ENCODE measurements at regions not wholly inside any gene's neighbourhood (a gene's known extent, or its start where the extent isn't known, plus 50 kb on each side); places are given as distances from the start of the nearest gene placed in this dataset.

GRCh38 chr4:4610672-4611071 lies 68.8 kb upstream of the STX18 start:
- Histone ChIP-seq H3K79me2 (ENCODE audit: control insufficient read depth, insufficient read depth, low read length) (no peaks in the 10 kb centered on the region), H3K27me3 (ENCODE audit: control insufficient read depth, extremely low read depth, insufficient read depth, low read length) (no peaks in the 10 kb centered on the region), H3K9ac (ENCODE audit: control insufficient read depth, extremely low read depth, insufficient read depth, low read length) (no peak overlapping the region), H3K4me1 (ENCODE audit: control insufficient read depth, extremely low read depth, insufficient read depth, low read length) (no peaks in the 10 kb centered on the region), H3K9me3 (ENCODE audit: control insufficient read depth, low read depth, low read length) (no peaks in the 10 kb centered on the region), H3K4me2 (ENCODE audit: control insufficient read depth, extremely low read depth, insufficient read depth, low read depth, low read length) (no peak overlapping the region), H4K20me1 (ENCODE audit: control insufficient read depth, extremely low read depth, insufficient read depth, low read length) (no peaks in the 10 kb centered on the region), H3K9me1 (ENCODE audit: control insufficient read depth, extremely low read depth, insufficient read depth, low read length) (no peaks in the 10 kb centered on the region), H2AFZ (ENCODE audit: control insufficient read depth, low read length) (no peak overlapping the region), H3K36me3 (ENCODE audit: control insufficient read depth in 2 of 2, extremely low read depth in 1 of 2, insufficient read depth in 2 of 2, low read length in 2 of 2) (no peaks in the 10 kb centered on the region), H3K27ac (ENCODE audit: control insufficient read depth, insufficient read depth, low read length) (no peak overlapping the region), H3K4me3 (ENCODE audit: control insufficient read depth in 2 of 3, extremely low read depth in 1 of 3, insufficient read depth in 2 of 3, low read depth in 1 of 3, low read length in 3 of 3) (no peak overlapping the region)
- dilution Hi-C loops (cut with MboI; ENCODE audit: extremely low pct_ligation_motif_present, low sequenced_read_pairs) = no loop called here
- DNase-seq (ENCODE audit: low read depth, low spot score) = no peak
- no peak for TF ChIP-seq CTCF (optimal IDR thresholded peaks at IDR 0.05 in 1 of 3, IDR thresholded peaks at IDR 0.05 in 1 of 3, conservative IDR thresholded peaks at IDR 0.05 in 1 of 3; ENCODE audit: extremely low read depth in 1 of 3, insufficient read depth in 2 of 3, low read length in 3 of 3)
- no peak for TF ChIP-seq EZH2 (IDR thresholded peaks at IDR 0.05; ENCODE audit: low read length)
- FAIRE-seq = no peak

DNA sequence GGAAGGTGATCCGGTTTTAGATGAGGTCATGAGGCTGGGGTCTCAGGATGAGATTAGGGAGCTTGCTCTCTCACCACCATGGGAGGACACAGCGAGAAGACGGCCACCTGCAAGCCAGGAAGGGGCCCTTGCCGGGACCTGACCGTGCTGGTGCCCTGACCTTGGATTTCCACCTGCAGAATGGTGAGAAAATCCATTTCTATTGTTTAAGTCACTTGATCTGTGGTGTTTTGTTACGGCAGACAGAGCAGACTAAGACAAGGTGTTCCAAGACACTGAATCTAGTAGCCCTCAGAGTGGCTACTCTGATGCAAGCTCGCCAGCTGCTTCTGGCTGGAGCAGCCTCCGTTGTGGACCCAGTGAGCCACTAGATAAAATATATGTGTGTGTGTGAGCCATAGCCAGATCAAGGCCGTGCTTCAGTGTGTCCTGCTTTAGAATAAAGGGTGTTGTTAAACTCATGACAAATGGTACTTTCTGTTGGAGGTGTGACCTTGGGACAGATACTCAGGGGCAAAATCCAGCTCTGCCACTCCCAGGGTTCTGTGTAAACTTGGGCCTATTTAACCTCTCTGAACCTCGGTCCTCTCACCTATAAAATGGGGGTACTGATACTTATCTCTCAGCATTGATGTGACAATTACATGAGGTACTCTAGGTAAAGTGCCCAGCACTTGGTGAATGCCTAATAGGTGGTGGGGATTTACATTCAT lies 67.9 kb upstream of the STX18 start:
- DNase-seq (ENCODE audit: low read depth, low spot score) (no peak), FAIRE-seq (no peak)
- Histone ChIP-seq H3K79me2 (ENCODE audit: control insufficient read depth, insufficient read depth, low read length) (no peaks in the 10 kb centered on the region), H3K4me1 (ENCODE audit: control insufficient read depth, extremely low read depth, insufficient read depth, low read length) (no peaks in the 10 kb centered on the region), H2AFZ (ENCODE audit: control insufficient read depth, low read length) (no peak overlapping the region), H3K9me1 (ENCODE audit: control insufficient read depth, extremely low read depth, insufficient read depth, low read length) (no peaks in the 10 kb centered on the region), H3K27ac (ENCODE audit: control insufficient read depth, insufficient read depth, low read length) (no peak overlapping the region), H3K4me2 (ENCODE audit: control insufficient read depth, extremely low read depth, insufficient read depth, low read depth, low read length) (no peak overlapping the region), H3K27me3 (ENCODE audit: control insufficient read depth, extremely low read depth, insufficient read depth, low read length) (no peaks in the 10 kb centered on the region), H3K36me3 (ENCODE audit: control insufficient read depth in 2 of 2, extremely low read depth in 1 of 2, insufficient read depth in 2 of 2, low read length in 2 of 2) (no peaks in the 10 kb centered on the region), H4K20me1 (ENCODE audit: control insufficient read depth, extremely low read depth, insufficient read depth, low read length) (no peaks in the 10 kb centered on the region), H3K9me3 (ENCODE audit: control insufficient read depth, low read depth, low read length) (no peaks in the 10 kb centered on the region), H3K4me3 (ENCODE audit: control insufficient read depth in 2 of 3, extremely low read depth in 1 of 3, insufficient read depth in 2 of 3, low read depth in 1 of 3, low read length in 3 of 3) (no peak overlapping the region), H3K9ac (ENCODE audit: control insufficient read depth, extremely low read depth, insufficient read depth, low read length) (no peak overlapping the region)
- TF ChIP-seq EZH2 (IDR thresholded peaks at IDR 0.05; ENCODE audit: low read length) (no peak), CTCF (optimal IDR thresholded peaks at IDR 0.05 in 1 of 3, IDR thresholded peaks at IDR 0.05 in 1 of 3, conservative IDR thresholded peaks at IDR 0.05 in 1 of 3; ENCODE audit: extremely low read depth in 1 of 3, insufficient read depth in 2 of 3, low read length in 3 of 3) (no peak)
- dilution Hi-C loops (cut with MboI; ENCODE audit: extremely low pct_ligation_motif_present, low sequenced_read_pairs) = no loop called here
